ENCODE measurements at regions not wholly inside any gene's neighbourhood (a gene's known extent, or its start where the extent isn't known, plus 50 kb on each side); places are given as distances from the start of the nearest gene placed in this dataset.

DNA sequence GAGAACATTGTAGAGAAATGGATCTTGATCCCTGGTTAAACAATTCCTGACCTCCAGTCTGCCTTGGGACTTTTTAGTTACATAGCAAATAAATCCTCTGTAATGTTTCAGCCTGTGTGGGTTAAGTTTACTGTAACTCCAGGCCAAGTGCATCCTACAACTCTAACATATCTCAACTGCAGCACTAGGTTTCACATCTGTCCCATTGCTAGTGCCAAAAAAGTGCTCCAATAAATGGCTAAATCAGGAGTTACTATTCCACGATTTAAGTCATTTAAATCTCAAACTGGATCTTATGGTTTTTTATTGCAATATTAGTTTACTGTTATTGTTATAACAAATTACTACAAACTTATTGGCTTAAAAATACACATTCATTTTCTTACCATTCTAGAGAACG lies 479.6 kb downstream of the GPAM start:
- intact Hi-C loops (cut with micrococcal nuclease; ENCODE audit: unreplicated experiment): no loop called here
- POLR2A ChIA-PET: no interaction called here
- BruUV-seq (replicated peaks): no TSS peak

More for the DNA sequence above, 479.6 kb downstream of the GPAM start:
- Histone ChIP-seq H3K27me3 (replicated peaks in 1 of 2; ENCODE audit: control insufficient read depth in 2 of 2, insufficient read depth in 2 of 2, low read length in 1 of 2) (no peaks in the 10 kb centered on the region), H3K79me2 (ENCODE audit: control insufficient read depth, insufficient read depth, low read length) (no peaks in the 10 kb centered on the region), H3K4me2 (ENCODE audit: control insufficient read depth, insufficient read depth) (no peak overlapping the region), H4K20me1 (ENCODE audit: control insufficient read depth, insufficient read depth) (no peaks in the 10 kb centered on the region), H2AFZ (ENCODE audit: control insufficient read depth, low read depth, low read length) (no peak overlapping the region), H3K36me3 (ENCODE audit: control insufficient read depth in 2 of 2, insufficient read depth in 2 of 2, low read length in 1 of 2) (no peaks in the 10 kb centered on the region), H3K4me3 (no peak overlapping the region), H3K4me1 (ENCODE audit: control insufficient read depth, insufficient read depth, low read length) (no peaks in the 10 kb centered on the region), H3K9ac (ENCODE audit: control insufficient read depth, insufficient read depth, low read length) (no peak overlapping the region), H3K9me3 (replicated peaks; ENCODE audit: control insufficient read depth, insufficient read depth, low read length) (no peaks in the 10 kb centered on the region), H3K27ac (ENCODE audit: control insufficient read depth, insufficient read depth) (no peak overlapping the region)
- no peak for DNase-seq (ENCODE audit: low read depth, low spot score)
- SMC1A ChIA-PET (ENCODE audit: uncharacterized antibody, unreplicated experiment): no interaction called here
- no peak for ATAC-seq
- WGBS (ENCODE audit: insufficient coverage, insufficient replicate concordance, low lambda C conversion rate, missing lambda C conversion rate): 0% methylated on average over 2 of the region's 2 CpGs
- in situ Hi-C loops (cut with MboI): no loop called here
- TF ChIP-seq SMAD1 (IDR thresholded peaks at IDR 0.05; ENCODE audit: low read depth, partially characterized antibody) (no peak), TBL1XR1 (IDR thresholded peaks at IDR 0.05; ENCODE audit: low read depth, low read length) (no peak), ZNF24 (IDR thresholded peaks at IDR 0.05) (no peak), TARDBP (IDR thresholded peaks at IDR 0.05; ENCODE audit: borderline replicate concordance) (no peak), RFX5 (IDR thresholded peaks at IDR 0.05; ENCODE audit: low read depth, low read length) (no peak), MXI1 (IDR thresholded peaks at IDR 0.05; ENCODE audit: low read depth, low read length) (no peak), BCL11A (IDR thresholded peaks at IDR 0.05; ENCODE audit: low read depth, low read length) (no peak), BRCA1 (IDR thresholded peaks at IDR 0.05; ENCODE audit: low read depth, low read length) (no peak), ATF7 (IDR thresholded peaks at IDR 0.05; ENCODE audit: low read depth) (no peak)
- TF ChIP-seq, protein P1, sequence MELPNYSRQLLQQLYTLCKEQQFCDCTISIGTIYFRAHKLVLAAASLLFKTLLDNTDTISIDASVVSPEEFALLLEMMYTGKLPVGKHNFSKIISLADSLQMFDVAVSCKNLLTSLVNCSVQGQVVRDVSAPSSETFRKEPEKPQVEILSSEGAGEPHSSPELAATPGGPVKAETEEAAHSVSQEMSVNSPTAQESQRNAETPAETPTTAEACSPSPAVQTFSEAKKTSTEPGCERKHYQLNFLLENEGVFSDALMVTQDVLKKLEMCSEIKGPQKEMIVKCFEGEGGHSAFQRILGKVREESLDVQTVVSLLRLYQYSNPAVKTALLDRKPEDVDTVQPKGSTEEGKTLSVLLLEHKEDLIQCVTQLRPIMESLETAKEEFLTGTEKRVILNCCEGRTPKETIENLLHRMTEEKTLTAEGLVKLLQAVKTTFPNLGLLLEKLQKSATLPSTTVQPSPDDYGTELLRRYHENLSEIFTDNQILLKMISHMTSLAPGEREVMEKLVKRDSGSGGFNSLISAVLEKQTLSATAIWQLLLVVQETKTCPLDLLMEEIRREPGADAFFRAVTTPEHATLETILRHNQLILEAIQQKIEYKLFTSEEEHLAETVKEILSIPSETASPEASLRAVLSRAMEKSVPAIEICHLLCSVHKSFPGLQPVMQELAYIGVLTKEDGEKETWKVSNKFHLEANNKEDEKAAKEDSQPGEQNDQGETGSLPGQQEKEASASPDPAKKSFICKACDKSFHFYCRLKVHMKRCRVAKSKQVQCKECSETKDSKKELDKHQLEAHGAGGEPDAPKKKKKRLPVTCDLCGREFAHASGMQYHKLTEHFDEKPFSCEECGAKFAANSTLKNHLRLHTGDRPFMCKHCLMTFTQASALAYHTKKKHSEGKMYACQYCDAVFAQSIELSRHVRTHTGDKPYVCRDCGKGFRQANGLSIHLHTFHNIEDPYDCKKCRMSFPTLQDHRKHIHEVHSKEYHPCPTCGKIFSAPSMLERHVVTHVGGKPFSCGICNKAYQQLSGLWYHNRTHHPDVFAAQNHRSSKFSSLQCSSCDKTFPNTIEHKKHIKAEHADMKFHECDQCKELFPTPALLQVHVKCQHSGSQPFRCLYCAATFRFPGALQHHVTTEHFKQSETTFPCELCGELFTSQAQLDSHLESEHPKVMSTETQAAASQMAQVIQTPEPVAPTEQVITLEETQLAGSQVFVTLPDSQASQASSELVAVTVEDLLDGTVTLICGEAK (IDR thresholded peaks at IDR 0.05; ENCODE audit: borderline replicate concordance): no peak
- CTCF ChIA-PET: no interaction called here
- RAD21 ChIA-PET (ENCODE audit: unreplicated experiment): no interaction called here
- no peak for FAIRE-seq
